HL-60 (cell line): ENCODE measurements at regions not wholly inside any gene's neighbourhood (a gene's known extent, or its start where the extent isn't known, plus 50 kb on each side); places are given as distances from the start of the nearest gene placed in this dataset.

ENCODE experiments used
- DNase-seq, 2 experiments: peaks; one replicate each; pipeline ENCODE4 v3.0.0-alpha.2; 2010 to 2020; ENCODE audit warnings: low read depth in 1 of 2, low spot score in 1 of 2
- H3K27ac ChIP-seq: fragments of 250-450 bp; sonication (Bioruptor Pico); replicated peaks from 2 replicates; pipeline ENCODE4 v1.5.1; 2020; ENCODE audit warnings: mild to moderate bottlenecking, moderate library complexity
- H3K27me3 ChIP-seq: fragments of 250-450 bp; sonication (Bioruptor Pico); 2 replicates; pipeline ENCODE4 v1.5.1; 2021; ENCODE audit warnings: mild to moderate bottlenecking, moderate library complexity; ENCODE audit not compliant: insufficient read depth, poor library complexity, severe bottlenecking
- H3K4me3 ChIP-seq: replicated peaks from 2 replicates; pipeline ENCODE4 v1.5.1; 2011; ENCODE audit warnings: mild to moderate bottlenecking, control low read depth, low read length; ENCODE audit not compliant: insufficient read depth
- GABPA ChIP-seq: IDR thresholded peaks from 2 replicates; pipeline ENCODE4 v1.6.1; 2012; ENCODE audit warnings: low read depth
- POLR2AphosphoS5 ChIP-seq: IDR thresholded peaks from 2 replicates; pipeline ENCODE4 v1.6.1; 2012; ENCODE audit warnings: low read depth
- SPI1 ChIP-seq: IDR thresholded peaks from 2 replicates; pipeline ENCODE4 v1.6.1; 2012; ENCODE audit warnings: low read depth, mild to moderate bottlenecking, borderline replicate concordance
- TF ChIP-seq, protein P1 (sequence below): IDR thresholded peaks from one replicate; pipeline ENCODE4 v1.5.1; 2011; ENCODE audit warnings: low read length, control low read depth, inconsistent platforms; ENCODE audit not compliant: insufficient read depth
- TF ChIP-seq, protein P2 (sequence below): IDR thresholded peaks from 2 replicates; pipeline ENCODE4 v1.6.1; 2012; ENCODE audit warnings: low read depth; ENCODE audit not compliant: insufficient replicate concordance

DNA sequence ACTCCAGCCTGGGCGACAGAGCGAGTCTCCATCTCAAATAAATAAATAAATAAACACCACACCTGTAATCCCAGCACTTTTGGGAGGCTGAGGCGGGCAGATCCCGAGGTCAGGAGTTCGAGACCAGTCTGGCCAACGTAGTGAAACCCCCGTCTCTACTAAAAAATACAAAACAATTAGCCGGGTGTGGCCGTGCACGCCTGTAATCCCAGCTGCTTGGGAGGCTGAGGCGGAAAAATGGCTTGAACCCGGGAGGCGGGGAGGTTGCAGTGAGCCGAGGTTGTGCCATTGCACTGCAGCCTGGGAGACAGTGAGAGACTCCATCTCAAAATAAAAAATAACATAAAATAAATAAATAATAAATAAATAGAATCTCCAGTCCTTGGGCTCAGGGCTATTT is 185.8 kb downstream of the SHOX start:
- TF ChIP-seq SPI1 = no peak
- no peak for TF ChIP-seq GABPA
- TF ChIP-seq POLR2AphosphoS5 = no peak
- TF ChIP-seq, protein P1, sequence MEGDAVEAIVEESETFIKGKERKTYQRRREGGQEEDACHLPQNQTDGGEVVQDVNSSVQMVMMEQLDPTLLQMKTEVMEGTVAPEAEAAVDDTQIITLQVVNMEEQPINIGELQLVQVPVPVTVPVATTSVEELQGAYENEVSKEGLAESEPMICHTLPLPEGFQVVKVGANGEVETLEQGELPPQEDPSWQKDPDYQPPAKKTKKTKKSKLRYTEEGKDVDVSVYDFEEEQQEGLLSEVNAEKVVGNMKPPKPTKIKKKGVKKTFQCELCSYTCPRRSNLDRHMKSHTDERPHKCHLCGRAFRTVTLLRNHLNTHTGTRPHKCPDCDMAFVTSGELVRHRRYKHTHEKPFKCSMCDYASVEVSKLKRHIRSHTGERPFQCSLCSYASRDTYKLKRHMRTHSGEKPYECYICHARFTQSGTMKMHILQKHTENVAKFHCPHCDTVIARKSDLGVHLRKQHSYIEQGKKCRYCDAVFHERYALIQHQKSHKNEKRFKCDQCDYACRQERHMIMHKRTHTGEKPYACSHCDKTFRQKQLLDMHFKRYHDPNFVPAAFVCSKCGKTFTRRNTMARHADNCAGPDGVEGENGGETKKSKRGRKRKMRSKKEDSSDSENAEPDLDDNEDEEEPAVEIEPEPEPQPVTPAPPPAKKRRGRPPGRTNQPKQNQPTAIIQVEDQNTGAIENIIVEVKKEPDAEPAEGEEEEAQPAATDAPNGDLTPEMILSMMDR = no peak
- TF ChIP-seq, protein P2, sequence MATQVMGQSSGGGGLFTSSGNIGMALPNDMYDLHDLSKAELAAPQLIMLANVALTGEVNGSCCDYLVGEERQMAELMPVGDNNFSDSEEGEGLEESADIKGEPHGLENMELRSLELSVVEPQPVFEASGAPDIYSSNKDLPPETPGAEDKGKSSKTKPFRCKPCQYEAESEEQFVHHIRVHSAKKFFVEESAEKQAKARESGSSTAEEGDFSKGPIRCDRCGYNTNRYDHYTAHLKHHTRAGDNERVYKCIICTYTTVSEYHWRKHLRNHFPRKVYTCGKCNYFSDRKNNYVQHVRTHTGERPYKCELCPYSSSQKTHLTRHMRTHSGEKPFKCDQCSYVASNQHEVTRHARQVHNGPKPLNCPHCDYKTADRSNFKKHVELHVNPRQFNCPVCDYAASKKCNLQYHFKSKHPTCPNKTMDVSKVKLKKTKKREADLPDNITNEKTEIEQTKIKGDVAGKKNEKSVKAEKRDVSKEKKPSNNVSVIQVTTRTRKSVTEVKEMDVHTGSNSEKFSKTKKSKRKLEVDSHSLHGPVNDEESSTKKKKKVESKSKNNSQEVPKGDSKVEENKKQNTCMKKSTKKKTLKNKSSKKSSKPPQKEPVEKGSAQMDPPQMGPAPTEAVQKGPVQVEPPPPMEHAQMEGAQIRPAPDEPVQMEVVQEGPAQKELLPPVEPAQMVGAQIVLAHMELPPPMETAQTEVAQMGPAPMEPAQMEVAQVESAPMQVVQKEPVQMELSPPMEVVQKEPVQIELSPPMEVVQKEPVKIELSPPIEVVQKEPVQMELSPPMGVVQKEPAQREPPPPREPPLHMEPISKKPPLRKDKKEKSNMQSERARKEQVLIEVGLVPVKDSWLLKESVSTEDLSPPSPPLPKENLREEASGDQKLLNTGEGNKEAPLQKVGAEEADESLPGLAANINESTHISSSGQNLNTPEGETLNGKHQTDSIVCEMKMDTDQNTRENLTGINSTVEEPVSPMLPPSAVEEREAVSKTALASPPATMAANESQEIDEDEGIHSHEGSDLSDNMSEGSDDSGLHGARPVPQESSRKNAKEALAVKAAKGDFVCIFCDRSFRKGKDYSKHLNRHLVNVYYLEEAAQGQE = no peak
- H3K4me3 ChIP-seq = no peak overlapping the region
- H3K27ac ChIP-seq = no peak overlapping the region
- DNase-seq = no peak
- no peaks in the 10 kb centered on the region for H3K27me3 ChIP-seq

DNA sequence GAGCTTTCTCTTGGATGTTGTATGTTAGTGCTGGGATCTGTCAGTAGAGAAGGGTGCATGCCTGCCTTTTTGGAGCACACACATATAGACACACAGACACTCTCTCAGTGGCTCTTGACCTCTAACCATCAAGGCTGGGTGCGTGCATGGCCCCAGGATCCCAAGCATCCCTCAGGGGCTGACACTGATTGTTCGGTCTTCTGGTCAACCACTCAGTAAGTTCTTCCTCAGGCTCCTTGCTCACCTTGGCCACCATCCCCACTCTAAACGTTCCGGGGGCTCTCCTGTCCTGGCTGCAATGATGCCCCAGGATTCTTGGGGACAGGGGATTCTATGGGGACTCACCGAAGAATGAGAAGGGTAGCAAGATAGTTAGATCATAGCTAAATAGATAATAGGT is 179.6 kb downstream of the SHOX start:
- no peak overlapping the region for H3K4me3 ChIP-seq
- no peak for DNase-seq
- TF ChIP-seq, protein P2 = no peak
- TF ChIP-seq POLR2AphosphoS5 (no peak), SPI1 (no peak), GABPA (no peak)
- no peak overlapping the region for H3K27ac ChIP-seq
- peaks cover 10% of the 10 kb centered on the region for H3K27me3 ChIP-seq

DNA sequence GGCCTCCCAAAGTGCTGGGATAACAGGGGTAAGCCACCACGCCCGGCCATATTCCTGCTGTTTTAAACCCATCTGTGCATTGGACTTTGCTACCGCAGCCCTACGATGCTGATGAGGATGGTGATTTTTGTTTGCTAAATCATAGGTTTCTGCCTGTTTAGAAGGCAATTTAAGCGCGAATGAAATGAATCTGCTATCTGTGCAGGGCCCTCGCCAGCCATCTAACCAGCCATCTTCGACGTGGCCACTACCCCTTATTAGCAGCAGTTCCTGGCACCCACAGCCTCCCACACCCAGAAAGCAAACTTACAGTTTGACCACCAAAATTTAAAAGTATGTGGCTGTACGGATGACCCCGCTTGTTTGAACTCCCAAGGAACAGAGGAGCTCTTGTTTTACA is 178.5 kb downstream of the SHOX start:
- TF ChIP-seq POLR2AphosphoS5 (no peak), GABPA (no peak), SPI1 (no peak)
- TF ChIP-seq, protein P2 = no peak
- TF ChIP-seq, protein P1 = no peak
- no peak overlapping the region for H3K4me3 ChIP-seq
- no peak for DNase-seq
- H3K27ac ChIP-seq = no peak overlapping the region
- H3K27me3 ChIP-seq = peaks cover 11% of the 10 kb centered on the region

DNA sequence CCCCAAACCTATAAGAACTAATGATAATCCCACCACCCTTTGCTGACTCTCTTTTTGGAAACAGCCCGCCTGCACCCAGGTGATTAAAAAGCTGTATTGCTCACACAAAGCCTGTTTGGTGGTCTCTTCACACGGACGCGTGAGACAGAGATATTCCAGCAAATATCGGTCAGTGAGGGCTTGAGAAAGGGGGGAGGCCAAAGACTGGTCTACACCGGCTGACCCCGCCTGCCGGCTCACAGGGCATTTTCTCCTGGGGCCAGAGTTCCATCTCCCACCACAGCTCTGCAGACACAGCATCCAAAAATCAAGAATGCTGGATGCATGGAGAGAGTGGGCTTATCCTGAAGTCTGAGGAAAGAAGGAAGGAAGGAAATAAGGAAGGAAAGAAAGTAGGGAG is 176.0 kb downstream of the SHOX start:
- TF ChIP-seq GABPA (no peak), SPI1 (no peak), POLR2AphosphoS5 (no peak)
- TF ChIP-seq, protein P2 = no peak
- TF ChIP-seq, protein P1 = no peak
- DNase-seq = no peak
- peaks cover 11% of the 10 kb centered on the region for H3K27me3 ChIP-seq
- H3K4me3 ChIP-seq = no peak overlapping the region
- no peak overlapping the region for H3K27ac ChIP-seq
